ENCODE measurements at regions not wholly inside any gene's neighbourhood (a gene's known extent, or its start where the extent isn't known, plus 50 kb on each side); places are given as distances from the start of the nearest gene placed in this dataset.

DNA sequence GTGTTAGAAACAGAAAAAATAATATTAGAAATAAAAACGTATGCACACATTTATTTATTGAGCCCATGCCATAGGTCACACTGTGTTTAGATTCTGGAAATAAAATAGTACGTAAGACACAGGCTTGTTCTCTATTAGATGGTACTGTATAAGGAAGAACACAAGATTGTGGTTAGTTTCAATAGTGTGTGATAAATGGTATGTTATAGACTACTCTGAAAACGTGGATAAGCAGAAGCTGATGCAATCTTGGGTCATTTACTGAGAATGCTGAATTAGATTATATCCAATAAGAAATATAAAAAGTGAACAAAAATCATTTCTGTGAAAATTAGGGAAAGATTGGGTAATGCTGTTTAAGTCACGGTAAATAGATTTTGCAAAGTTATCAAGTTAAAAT is 1456.4 kb upstream of the ACO1 start:
- TF ChIP-seq SRF (IDR thresholded peaks at IDR 0.05; ENCODE audit: low read depth, low read length) (no peak), EP300 (IDR thresholded peaks at IDR 0.05; ENCODE audit: borderline replicate concordance in 1 of 2, low read depth in 2 of 2, low read length in 2 of 2) (no peak), SP4 (IDR thresholded peaks at IDR 0.05; ENCODE audit: low read length) (no peak), YY1 (IDR thresholded peaks at IDR 0.05; ENCODE audit: low read depth, low read length) (no peak), TCF12 (IDR thresholded peaks at IDR 0.05; ENCODE audit: low read depth, low read length) (no peak), JUND (IDR thresholded peaks at IDR 0.05; ENCODE audit: low read length) (no peak), CREB1 (IDR thresholded peaks at IDR 0.05) (no peak), TAF7 (optimal IDR thresholded peaks at IDR 0.05; ENCODE audit: borderline replicate concordance, low read depth, low read length) (no peak), HDAC2 (IDR thresholded peaks at IDR 0.05; ENCODE audit: borderline replicate concordance in 1 of 2, low read depth in 2 of 2, low read length in 2 of 2) (no peak), RBBP5 (IDR thresholded peaks at IDR 0.05; ENCODE audit: borderline replicate concordance, low read depth, low read length) (no peak)
- TF ChIP-seq, protein P1, sequence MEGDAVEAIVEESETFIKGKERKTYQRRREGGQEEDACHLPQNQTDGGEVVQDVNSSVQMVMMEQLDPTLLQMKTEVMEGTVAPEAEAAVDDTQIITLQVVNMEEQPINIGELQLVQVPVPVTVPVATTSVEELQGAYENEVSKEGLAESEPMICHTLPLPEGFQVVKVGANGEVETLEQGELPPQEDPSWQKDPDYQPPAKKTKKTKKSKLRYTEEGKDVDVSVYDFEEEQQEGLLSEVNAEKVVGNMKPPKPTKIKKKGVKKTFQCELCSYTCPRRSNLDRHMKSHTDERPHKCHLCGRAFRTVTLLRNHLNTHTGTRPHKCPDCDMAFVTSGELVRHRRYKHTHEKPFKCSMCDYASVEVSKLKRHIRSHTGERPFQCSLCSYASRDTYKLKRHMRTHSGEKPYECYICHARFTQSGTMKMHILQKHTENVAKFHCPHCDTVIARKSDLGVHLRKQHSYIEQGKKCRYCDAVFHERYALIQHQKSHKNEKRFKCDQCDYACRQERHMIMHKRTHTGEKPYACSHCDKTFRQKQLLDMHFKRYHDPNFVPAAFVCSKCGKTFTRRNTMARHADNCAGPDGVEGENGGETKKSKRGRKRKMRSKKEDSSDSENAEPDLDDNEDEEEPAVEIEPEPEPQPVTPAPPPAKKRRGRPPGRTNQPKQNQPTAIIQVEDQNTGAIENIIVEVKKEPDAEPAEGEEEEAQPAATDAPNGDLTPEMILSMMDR (IDR thresholded peaks at IDR 0.05; ENCODE audit: control extremely low read depth in 1 of 3, insufficient read depth in 1 of 3, low read depth in 1 of 3, low read length in 3 of 3): no peak
- TF ChIP-seq, protein P2, sequence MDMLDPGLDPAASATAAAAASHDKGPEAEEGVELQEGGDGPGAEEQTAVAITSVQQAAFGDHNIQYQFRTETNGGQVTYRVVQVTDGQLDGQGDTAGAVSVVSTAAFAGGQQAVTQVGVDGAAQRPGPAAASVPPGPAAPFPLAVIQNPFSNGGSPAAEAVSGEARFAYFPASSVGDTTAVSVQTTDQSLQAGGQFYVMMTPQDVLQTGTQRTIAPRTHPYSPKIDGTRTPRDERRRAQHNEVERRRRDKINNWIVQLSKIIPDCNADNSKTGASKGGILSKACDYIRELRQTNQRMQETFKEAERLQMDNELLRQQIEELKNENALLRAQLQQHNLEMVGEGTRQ (IDR thresholded peaks at IDR 0.05; ENCODE audit: low read length): no peak
- TF ChIP-seq, protein P3, sequence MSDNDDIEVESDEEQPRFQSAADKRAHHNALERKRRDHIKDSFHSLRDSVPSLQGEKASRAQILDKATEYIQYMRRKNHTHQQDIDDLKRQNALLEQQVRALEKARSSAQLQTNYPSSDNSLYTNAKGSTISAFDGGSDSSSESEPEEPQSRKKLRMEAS (IDR thresholded peaks at IDR 0.05): no peak
